Neural cell (in vitro differentiated cells): ENCODE measurements at regions not wholly inside any gene's neighbourhood (a gene's known extent, or its start where the extent isn't known, plus 50 kb on each side); places are given as distances from the start of the nearest gene placed in this dataset.

Source experiments
- CTCF ChIP-seq: fragments of 450-650 bp; IDR thresholded peaks from 2 replicates; pipeline ENCODE4 v1.5.1; 2014; ENCODE audit warnings: antibody characterized with exemption, mild to moderate bottlenecking, moderate library complexity; ENCODE audit not compliant: poor library complexity, severe bottlenecking
- EZH2 ChIP-seq: fragments of 200-600, 300-800 bp; shearing (Covaris generic), sonication (generic); IDR thresholded peaks from 2 replicates; pipeline ENCODE4 v1.6.1; 2014; ENCODE audit warnings: antibody characterized with exemption, low read length, borderline replicate concordance, mild to moderate bottlenecking; ENCODE audit not compliant: insufficient read depth, poor library complexity, severe bottlenecking
- TF ChIP-seq, protein P1 (sequence below): IDR thresholded peaks from 2 replicates; pipeline ENCODE4 v1.6.1; 2012; ENCODE audit warnings: borderline replicate concordance

DNA sequence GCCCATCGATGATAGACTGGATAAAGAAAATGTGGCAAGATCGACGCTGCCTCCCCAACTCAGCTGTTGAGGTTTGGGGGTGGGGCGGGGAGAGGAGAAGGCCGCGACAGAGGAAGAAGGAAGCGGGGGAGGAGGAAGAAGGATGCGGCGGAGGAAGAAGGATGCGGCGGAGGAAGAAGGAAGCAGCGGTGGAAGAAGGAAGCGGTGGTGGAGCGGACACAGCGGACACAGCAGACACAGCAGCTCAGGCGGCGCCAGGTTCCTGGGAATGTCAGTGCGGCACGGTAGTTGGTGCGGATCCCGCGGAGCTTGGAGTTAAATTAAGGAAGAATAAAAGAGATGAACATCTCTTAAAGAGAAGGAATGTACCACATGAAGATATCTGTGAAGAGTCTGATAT is 163.9 kb upstream of the NT5E start:
- TF ChIP-seq EZH2: no peak
- TF ChIP-seq, protein P1, sequence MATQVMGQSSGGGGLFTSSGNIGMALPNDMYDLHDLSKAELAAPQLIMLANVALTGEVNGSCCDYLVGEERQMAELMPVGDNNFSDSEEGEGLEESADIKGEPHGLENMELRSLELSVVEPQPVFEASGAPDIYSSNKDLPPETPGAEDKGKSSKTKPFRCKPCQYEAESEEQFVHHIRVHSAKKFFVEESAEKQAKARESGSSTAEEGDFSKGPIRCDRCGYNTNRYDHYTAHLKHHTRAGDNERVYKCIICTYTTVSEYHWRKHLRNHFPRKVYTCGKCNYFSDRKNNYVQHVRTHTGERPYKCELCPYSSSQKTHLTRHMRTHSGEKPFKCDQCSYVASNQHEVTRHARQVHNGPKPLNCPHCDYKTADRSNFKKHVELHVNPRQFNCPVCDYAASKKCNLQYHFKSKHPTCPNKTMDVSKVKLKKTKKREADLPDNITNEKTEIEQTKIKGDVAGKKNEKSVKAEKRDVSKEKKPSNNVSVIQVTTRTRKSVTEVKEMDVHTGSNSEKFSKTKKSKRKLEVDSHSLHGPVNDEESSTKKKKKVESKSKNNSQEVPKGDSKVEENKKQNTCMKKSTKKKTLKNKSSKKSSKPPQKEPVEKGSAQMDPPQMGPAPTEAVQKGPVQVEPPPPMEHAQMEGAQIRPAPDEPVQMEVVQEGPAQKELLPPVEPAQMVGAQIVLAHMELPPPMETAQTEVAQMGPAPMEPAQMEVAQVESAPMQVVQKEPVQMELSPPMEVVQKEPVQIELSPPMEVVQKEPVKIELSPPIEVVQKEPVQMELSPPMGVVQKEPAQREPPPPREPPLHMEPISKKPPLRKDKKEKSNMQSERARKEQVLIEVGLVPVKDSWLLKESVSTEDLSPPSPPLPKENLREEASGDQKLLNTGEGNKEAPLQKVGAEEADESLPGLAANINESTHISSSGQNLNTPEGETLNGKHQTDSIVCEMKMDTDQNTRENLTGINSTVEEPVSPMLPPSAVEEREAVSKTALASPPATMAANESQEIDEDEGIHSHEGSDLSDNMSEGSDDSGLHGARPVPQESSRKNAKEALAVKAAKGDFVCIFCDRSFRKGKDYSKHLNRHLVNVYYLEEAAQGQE: no peak
- TF ChIP-seq CTCF: no peak
